ENCODE measurements at regions not wholly inside any gene's neighbourhood (a gene's known extent, or its start where the extent isn't known, plus 50 kb on each side); places are given as distances from the start of the nearest gene placed in this dataset.

DNA sequence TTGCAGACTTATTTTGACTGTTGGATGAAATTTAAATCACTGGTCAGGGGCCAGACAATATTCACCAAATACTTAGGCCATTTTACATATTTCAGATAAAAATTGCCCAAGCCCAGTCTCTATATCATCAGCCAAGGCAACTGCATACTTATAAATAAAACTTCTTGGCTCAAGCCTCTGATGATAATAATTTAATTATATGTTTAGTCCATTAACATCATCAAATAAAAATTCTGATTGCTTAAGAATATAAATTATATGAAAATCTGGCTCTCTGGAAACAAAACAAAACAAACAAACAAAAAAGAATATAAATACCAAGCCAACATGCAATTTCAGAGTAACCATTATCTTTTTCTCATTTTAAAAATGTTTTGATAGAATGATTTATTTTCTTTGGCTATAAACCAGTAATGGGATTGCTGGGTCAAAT, 165.2 kb downstream of the BTG1 start:
- TF ChIP-seq, protein P1, sequence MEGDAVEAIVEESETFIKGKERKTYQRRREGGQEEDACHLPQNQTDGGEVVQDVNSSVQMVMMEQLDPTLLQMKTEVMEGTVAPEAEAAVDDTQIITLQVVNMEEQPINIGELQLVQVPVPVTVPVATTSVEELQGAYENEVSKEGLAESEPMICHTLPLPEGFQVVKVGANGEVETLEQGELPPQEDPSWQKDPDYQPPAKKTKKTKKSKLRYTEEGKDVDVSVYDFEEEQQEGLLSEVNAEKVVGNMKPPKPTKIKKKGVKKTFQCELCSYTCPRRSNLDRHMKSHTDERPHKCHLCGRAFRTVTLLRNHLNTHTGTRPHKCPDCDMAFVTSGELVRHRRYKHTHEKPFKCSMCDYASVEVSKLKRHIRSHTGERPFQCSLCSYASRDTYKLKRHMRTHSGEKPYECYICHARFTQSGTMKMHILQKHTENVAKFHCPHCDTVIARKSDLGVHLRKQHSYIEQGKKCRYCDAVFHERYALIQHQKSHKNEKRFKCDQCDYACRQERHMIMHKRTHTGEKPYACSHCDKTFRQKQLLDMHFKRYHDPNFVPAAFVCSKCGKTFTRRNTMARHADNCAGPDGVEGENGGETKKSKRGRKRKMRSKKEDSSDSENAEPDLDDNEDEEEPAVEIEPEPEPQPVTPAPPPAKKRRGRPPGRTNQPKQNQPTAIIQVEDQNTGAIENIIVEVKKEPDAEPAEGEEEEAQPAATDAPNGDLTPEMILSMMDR (IDR thresholded peaks at IDR 0.05): no peak
- TF ChIP-seq POLR2A (IDR thresholded peaks at IDR 0.05): no peak

Data from heart left ventricle (tissue), 13 donors.